GM21528 (cell line): ENCODE measurements at regions not wholly inside any gene's neighbourhood (a gene's known extent, or its start where the extent isn't known, plus 50 kb on each side); places are given as distances from the start of the nearest gene placed in this dataset.

ENCODE experiments used
- ATAC-seq: cut with Tn5 transposase; IDR thresholded peaks from one replicate; pipeline ENCODE4 v1.9.1; 2021; ENCODE audit warnings: mild to moderate bottlenecking, moderate library complexity; ENCODE audit not compliant: unreplicated experiment, low FRiP score

DNA sequence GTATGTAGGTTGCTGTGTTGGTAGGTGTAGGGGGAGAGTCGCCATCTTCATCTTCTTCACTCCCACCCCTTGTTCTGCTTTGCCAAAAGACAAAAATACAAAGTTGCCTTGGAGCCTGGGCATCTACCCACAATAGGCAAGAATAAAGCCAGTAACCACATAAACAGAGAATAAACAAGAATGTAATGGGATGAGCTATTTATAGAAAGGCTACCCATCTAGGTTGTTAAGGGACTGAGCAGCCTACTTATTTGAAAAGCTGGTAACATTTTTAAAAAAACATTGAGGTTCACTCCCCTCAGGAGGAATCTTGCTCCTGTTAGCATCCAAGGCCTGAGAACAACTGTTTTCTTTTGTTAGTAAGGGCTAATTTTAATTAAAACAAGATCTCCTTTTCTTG is 301.4 kb upstream of the STXBP5 start:
- ATAC-seq = no peak

DNA sequence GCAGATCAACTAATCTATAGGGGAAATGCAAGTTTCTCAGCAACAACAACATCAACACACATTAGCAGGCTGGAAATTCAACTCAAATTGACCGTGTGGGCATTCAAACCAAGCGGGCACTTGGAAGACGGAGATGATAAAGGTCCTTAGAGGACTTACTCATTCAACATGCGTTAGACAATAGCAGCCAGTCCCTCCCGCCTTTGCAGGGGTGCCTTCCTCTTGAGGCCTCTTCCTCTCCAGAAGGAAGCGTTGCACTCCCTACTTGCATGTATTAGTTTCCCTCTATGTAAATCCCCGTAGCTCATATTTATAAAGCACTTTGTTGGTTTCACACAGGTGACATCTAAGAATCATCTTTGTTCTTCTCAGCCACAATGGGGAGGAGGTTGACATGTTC is 300.8 kb upstream of the STXBP5 start:
- ATAC-seq = no peak

DNA sequence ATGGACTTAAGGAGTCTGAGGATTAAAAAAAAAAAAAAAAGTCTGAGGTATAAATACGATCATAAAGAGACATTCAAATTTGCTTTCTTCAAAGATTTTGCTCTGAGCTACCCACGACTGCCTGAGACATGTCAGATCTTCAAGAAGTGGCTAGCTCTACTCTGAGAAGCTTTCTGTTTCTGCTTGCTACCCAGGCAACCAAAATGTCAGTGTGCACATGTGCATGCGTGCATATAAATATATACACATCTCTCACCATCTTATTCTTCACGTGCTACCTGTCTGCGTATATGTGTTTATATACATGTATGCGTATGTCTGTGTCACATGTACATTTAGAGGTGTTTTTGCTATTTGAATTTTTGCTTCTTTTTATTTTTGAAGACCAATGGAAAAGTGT is 299.6 kb upstream of the STXBP5 start:
- no peak for ATAC-seq

DNA sequence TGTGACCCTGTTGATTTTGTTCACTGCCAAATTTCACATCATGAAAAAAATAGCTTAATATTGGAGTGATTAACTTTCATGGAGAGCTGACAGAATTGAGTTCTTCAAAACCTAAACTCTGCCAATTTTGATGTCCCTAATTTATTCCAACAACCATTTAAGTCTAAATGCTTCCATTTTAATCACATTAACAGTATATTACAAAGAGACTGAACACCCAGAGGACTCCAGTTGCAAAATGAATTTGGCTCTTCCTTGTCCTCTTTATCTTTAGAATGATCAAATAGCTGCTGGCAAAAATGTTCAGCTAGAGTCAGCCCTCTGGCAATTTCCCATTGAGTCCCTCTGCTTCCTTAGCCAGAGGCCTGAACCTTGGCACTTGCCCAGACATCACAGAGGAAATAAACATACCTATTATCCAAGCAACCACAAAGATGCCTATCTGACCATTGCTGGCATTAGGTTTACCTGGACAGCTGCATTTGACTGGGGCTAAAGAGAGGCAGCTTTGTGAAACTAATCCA is 299.0 kb upstream of the STXBP5 start:
- no peak for ATAC-seq

DNA sequence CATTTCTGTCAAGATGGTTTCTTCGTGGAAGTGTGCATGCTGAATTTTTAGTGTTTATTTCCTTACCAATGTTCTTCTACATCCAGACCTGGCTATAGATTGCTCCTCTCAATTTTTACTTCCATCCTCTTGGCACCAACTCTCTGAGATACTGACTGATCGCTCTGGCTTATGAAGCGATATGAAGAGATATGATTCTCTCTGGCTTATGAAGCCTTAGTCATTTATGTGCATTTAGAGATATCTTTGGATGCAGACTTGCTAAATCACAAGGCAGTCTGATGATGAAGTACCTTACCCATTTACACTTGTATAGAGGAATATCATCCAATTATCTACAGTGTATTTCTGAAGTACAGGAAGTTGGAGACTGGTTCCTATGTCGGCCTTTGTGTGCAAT is 295.4 kb upstream of the STXBP5 start:
- no peak for ATAC-seq

DNA sequence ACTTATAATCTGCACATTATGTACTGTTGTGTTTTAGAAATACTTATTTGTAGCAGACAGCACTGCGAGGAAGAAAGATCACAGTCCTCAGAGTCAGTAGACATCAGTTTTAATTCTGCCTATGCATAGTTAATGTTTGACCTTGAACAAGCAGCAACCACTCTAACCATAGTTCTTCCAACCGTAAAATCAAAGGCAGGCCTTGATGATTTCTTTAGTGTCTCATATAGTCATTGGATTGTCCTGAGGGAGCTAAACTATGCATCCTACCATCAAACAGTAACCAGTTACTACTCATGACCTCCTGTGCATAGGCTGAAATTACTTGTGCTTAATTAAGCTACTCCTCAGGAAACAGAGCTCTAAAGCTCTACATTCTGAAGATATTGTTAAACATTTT is 294.8 kb upstream of the STXBP5 start:
- no peak for ATAC-seq

DNA sequence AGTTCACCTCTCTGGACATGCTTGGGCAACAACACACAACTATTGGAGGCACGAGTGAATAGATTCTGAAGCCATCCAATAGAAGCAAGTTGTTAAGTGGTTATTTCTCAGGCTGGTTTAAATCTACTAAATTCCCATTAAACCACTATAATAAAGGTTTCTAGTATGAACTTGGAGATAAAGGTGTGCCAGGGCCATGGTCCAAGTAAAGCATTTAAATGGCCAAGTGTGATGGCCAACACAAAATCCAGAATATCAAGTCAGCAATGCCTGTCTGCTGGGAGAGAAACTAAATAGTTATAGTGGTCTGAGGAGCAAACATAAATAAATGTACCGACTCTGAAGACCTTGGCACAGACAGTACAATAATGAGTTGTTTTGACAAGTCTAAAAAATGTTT is 294.3 kb upstream of the STXBP5 start:
- no peak for ATAC-seq

DNA sequence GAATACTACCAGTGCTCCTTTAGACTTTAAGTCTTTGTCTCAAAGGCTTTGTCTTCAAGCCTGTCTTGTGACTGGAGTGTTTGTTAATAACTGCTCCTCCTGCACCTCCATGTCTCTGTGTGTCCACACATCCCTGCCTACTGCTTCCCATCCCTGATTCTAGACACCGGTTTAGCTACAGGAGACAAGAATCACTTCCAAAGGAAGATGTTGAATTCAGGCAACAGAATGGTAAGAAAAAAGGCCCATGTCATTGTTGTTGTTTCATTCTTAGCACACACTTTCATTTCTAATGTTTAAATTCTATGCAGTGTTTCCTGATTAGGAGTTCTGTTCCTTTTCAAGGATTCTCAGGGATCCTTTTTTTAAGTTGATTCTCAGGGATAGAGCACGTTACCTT is 293.6 kb upstream of the STXBP5 start:
- ATAC-seq = no peak

DNA sequence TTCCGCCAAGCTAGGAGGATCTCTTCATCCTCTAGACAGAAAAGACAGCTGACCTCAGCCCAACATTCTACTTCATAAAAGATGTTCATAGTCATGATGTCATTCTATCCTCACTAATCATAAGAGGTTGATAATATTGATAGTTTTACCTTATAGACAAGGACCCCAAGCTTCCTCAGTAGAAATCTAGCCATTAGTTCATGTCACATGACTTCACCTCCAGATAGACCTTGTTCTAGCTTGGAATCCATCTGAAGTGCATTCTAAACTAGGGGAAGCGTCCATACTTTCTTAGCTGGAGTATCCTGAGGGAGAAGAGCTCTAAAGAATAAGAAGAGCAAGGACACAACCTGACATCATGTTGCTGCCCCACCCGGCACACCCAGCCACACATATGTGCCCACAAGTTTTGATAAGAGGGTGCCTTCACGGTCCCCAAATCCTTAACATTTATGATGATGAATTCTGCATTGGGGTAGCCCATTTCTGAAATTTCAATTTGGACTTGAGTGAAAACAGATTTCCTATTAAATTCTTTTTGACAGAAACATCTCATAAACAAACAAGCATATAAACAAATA is 292.5 kb upstream of the STXBP5 start:
- no peak for ATAC-seq

DNA sequence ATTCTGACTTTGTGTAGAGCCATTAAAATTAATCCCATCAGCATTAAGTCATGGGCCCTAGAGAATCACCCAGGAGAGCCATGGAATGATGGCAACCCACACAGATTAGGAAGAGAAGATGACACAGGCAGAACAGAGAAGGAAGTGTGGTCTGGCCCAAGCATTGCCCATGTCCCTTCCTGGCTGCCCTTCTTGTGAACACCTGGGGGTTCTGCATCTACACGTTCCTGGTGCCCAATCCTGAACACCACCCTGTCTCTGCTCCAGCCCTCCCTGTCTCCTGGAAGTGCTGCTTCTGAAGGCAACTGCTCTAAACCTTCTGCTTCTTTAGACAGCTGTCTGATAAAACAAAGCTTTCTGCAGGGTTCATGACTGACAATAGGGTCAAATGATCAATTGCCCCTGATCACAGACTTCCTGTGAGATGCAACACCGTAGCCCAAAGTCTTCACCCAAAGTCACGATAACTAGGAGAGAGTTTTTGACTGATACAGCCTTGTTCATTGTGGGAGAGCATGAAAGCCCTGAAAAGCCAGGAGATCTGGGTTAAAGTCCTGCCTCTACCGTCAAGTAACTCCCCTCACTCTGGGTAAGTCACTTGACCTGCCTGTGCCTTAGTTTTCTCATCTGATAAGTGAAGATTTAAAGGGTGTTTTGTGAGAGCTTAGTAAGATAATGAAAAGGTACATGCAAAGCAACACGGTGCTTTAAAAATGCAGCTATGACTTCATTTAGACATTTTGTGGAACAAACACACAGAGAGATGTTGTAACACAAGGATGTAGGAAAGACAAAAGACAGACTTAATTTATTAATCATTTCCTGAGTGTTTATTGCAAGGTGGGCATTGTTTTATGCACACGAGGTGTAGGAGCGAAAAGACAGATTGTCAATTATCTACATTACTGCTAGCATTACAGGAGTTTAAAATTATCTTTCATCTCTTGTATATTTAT is 291.2 kb upstream of the STXBP5 start:
- no peak for ATAC-seq

DNA sequence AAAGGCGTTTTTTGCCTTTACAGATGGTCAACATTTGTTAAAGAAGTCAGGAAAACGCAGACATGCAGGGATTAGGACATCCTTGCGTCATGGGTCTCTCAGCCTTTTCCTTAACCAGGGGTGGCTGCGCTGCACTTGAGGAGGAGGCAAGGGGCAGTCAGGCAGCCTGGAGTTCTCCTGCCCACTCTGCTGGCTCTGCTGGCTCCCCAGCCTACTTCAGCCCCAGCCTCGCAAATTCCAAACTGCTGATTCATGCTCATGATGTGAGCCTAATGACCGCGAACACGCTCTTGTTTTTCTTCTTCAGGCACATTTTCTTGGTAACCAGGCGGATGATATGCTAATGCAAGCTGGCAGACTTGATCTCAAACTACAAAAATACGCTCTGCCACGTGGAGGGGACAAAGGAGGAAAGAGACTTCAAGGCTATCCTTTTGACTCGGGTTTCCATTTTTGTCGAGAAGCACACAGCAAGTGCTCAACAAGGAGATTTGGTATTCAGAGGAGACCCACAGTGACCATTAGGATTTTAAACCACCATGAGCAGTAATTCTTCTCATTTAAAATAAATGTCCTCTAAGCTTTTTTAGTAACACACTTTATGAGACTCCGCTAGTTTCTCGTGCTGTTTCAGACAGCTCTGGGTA is 290.3 kb upstream of the STXBP5 start:
- ATAC-seq = no peak

DNA sequence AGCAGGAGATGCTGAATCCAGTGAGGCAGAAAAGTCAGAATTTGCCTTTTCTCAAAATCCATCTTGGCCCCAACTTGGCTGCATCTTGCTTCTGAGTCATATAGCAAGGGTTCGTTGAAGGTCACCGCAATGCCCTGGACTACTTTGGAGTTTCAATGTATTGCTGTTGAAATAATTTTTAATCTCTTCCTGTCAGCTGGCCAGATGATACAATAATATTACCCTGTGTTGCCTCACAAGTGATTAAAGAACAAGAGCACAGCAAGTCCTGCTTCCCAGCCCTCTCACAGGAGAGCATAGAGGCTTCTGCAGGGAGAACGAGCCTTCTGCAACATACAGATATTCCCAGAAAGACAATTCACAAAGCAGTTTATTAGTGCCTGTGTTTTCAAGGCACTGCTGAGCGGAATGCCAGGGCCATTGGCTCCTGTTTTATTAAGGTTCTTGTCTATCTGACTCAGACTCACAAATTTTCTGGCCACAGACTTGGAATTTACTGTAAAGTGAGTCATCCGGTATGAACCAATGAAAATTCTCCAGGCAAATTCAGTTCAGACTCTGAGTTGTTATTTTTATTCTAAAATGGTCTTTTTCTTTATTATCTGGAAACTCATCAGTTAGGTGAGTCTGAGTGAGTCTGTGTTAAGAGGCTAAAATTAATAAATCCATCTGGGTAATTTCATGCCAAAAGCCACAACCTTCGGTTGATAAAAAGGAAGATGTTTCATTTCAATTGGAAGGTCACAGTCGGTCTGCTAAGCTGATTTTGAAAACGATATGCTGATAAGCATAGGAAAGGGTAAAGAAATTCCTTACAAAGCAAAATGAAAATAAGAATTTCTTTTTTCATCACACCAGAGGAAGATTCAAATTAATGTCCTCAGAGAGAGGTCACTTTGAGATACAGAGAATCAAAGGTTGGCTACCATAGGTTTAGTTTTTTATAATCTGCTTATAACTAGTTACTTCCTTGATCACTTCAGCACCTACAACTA is 289.4 kb upstream of the STXBP5 start:
- no peak for ATAC-seq

DNA sequence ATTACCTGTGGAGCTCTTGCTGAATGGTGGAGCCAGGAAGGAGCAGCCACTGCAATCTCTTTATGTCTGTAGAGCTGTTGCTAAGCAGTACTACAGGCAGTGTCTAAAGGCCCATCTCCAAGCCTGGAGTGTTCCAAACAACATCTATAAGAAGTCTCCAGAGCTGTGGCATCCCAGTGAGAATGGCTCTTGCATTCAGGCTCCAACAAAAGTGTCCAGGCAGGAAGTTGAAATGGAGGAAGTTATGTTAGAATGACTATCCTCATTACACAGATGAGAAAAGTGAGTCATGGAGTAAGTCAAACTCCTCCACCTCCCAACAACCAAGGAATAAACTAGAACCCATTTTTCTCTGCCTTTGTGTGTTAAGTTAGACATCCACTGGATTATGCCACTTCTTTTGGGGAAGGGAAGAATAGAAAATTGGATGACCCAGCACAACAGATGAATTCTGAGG is 288.5 kb upstream of the STXBP5 start:
- no peak for ATAC-seq

DNA sequence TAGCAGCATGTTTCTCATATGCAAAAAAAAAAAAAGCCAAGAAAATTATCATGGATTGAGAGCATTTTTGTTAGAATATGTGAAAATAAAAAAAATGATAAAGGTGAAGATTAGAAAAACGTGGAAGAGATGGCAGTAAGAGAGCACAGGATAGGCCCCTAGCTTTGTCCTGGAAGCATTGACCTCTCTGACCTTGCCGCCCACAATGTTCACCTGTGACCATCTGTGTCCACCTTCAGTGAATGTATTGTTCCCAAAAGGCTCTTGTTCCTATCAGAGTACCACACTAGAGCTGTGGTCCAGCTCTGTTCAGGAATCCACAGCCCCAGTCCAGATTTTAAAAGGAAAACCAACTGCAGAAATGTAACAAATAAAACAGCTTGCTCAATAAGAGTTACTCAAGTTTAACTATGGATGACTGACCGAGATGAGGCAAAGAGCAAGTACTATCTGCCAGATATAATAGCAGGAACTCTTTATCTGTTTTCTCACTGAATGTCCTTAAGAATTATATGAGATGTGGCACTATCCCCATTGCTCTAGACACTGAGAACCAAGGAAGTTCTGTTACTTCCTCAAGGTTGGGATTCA is 287.7 kb upstream of the STXBP5 start:
- ATAC-seq = no peak

DNA sequence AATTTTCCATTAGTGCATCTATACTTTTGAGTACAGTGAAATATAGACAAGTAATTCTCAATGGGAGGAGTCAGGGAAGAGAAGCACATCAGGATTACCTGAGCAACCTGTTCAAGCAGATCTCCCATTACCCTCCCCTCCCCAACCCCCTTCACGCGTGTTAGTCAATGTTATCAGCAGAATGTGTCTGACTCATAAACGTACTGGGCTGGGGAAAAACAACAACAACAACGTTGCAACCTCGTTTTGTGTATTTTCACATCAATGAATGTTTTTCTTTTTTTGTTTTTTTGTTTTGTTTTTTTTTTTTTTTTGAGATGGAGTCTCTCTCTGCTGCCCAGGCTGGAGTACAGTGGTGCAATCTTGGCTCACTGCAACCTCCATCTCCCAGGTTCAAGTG is 287.0 kb upstream of the STXBP5 start:
- no peak for ATAC-seq

DNA sequence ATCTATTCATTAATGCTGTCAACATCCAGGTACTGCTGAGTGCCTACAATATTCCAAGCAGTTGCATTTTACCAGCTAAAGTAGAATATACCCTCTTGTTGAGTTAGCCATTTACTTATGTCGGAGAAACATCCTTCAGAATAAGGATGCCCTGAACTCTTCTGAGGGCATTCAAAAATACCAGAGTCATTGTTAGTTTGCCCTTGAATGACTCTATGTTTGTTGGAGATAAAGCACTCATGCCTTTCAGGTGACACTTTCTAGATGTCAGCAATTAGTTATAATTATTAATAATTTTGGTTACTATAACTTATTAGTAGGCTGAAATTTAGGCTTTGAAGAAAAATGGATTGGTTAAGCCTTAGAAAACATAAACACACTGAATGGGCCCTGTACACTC is 286.2 kb upstream of the STXBP5 start:
- no peak for ATAC-seq

DNA sequence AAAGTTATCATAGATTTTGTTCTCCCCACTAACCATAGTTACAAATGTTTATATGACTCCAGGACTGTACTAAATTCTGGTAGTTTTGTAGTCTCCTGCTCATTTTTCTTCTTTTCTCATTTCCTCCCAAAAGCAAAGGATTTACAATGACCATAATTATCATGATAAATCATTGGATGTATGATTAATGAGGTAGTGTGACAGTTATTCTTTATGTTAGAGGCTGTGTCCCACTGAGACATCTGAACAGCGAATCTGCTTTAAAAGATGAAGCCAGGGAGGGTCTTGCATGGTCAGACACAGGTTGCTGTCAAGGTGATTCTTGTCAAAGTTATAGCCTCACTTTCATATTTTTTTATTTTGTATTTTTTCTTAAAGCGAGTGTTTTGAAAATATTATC is 285.2 kb upstream of the STXBP5 start:
- ATAC-seq = no peak

DNA sequence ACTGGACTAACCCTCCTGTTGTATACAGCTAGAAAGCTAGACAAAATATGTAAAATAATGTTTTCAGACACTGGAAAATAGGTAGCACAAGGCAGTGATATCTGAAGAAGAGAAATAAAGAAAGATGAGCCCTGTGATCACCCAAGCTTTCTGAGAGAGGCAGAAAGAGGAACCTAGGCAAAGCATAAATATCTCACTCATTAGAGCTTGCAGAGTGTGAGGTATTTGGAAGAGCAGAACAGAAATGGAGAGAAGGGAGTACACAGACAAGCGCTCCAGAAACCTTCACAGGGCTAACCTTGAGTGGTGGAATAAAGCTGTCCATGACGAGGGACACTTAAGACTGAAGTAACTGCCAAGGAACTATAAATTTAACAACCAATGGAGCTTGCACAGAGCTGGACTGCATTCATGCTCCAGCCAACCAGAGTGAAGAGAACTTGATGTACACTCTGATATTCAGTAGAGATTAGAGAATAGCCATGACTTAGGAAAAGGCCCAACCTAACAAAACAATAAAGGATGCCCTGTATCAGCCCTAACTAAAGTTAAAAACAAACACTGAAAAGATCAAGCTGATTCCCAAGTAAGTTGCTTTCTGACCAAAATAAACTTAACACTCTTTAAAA is 280.9 kb upstream of the STXBP5 start:
- ATAC-seq = no peak

DNA sequence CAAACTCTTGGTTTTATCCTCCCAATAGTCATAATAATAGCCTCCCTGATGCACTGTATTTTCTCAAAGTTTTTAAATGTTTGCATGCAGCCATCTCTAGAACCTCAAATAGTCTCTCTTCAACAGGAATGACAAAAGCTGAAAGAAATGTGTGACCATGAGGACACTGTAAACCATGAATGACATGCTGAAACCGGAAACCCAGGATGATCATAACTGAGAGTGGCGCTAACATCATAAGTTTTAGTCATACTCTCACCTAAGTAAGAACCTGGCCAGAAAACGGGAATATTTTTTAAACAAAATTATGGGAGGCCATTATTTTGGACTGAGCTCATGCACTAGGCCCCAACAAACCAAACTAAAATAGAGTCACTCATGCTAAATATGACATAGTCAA is 278.4 kb upstream of the STXBP5 start:
- ATAC-seq = no peak
